Muscle layer of colon (tissue), 2 donors: ENCODE measurements at regions not wholly inside any gene's neighbourhood (a gene's known extent, or its start where the extent isn't known, plus 50 kb on each side); places are given as distances from the start of the nearest gene placed in this dataset.

Source experiments
- H3K27ac ChIP-seq: one replicate; pipeline ENCODE4 v1.7.0; 2013; ENCODE audit warnings: low read depth, mild to moderate bottlenecking, low read length, moderate library complexity
- H3K27me3 ChIP-seq, 2 donors: one replicate each; pipeline ENCODE4 v1.7.0; 2013; ENCODE audit warnings: low read length in 2 of 2, mild to moderate bottlenecking in 2 of 2; ENCODE audit not compliant: insufficient read depth in 2 of 2, control insufficient read depth in 1 of 2
- H3K36me3 ChIP-seq: one replicate; pipeline ENCODE4 v1.7.0; 2013; ENCODE audit warnings: mild to moderate bottlenecking, low read length; ENCODE audit not compliant: insufficient read depth
- H3K4me1 ChIP-seq: one replicate; pipeline ENCODE4 v1.7.0; 2013; ENCODE audit warnings: mild to moderate bottlenecking, low read length; ENCODE audit not compliant: insufficient read depth
- H3K4me3 ChIP-seq, 2 donors: one replicate each; pipeline ENCODE4 v1.7.0; 2013; ENCODE audit warnings: low read length in 2 of 2, low read depth in 1 of 2, mild to moderate bottlenecking in 1 of 2, moderate library complexity in 1 of 2
- H3K9ac ChIP-seq: one replicate; pipeline ENCODE4 v1.7.0; 2013; ENCODE audit warnings: low read length
- H3K9me3 ChIP-seq: one replicate; pipeline ENCODE4 v1.7.0; 2013; ENCODE audit warnings: mild to moderate bottlenecking, low read length
- donor health status: abdominal sarcoma.
- donor health status: Adenocarcinoma of cecum.

- H3K27me3 ChIP-seq, result no peaks in the 10 kb centered on the region
Observed at GRCh38 chr18:40957533-40958070, 997.4 kb upstream of the PIK3C3 start.

GRCh38 chr18:40956213-40956612 lies 998.8 kb upstream of the PIK3C3 start:
- Histone ChIP-seq H3K4me3 (no peak overlapping the region), H3K36me3 (no peaks in the 10 kb centered on the region), H3K27ac (no peak overlapping the region), H3K9me3 (no peaks in the 10 kb centered on the region), H3K4me1 (no peaks in the 10 kb centered on the region), H3K9ac (no peak overlapping the region), H3K27me3 (no peaks in the 10 kb centered on the region)

More at GRCh38 chr18:40957533-40958070, 997.4 kb upstream of the PIK3C3 start:
- Histone ChIP-seq H3K9me3 (no peaks in the 10 kb centered on the region), H3K9ac (no peak overlapping the region), H3K4me1 (no peaks in the 10 kb centered on the region), H3K36me3 (no peaks in the 10 kb centered on the region), H3K27ac (no peak overlapping the region), H3K4me3 (no peak overlapping the region)

- Histone ChIP-seq H3K9ac (no peak overlapping the region), H3K27ac (no peak overlapping the region), H3K27me3 (no peaks in the 10 kb centered on the region)
Observed at GRCh38 chr18:40955351-40955750, 999.7 kb upstream of the PIK3C3 start.

GRCh38 chr18:40949114-40949950 lies 1005.7 kb upstream of the PIK3C3 start:
- Histone ChIP-seq H3K9me3 (no peaks in the 10 kb centered on the region), H3K9ac (no peak overlapping the region), H3K36me3 (no peaks in the 10 kb centered on the region), H3K4me3 (no peak overlapping the region), H3K27me3 (no peaks in the 10 kb centered on the region), H3K27ac (no peak overlapping the region), H3K4me1 (no peaks in the 10 kb centered on the region)

More at GRCh38 chr18:40955351-40955750, 999.7 kb upstream of the PIK3C3 start:
- Histone ChIP-seq H3K4me3 (no peak overlapping the region), H3K4me1 (no peaks in the 10 kb centered on the region), H3K9me3 (no peaks in the 10 kb centered on the region), H3K36me3 (no peaks in the 10 kb centered on the region)

GRCh38 chr18:40944576-40944975 lies 1010.5 kb upstream of the PIK3C3 start:
- no peaks in the 10 kb centered on the region for H3K27me3 ChIP-seq
- H3K4me1 ChIP-seq, result no peaks in the 10 kb centered on the region
- no peaks in the 10 kb centered on the region for H3K36me3 ChIP-seq
- H3K4me3 ChIP-seq, result no peak overlapping the region
- H3K27ac ChIP-seq, result no peak overlapping the region
- H3K9ac ChIP-seq, result no peak overlapping the region
- H3K9me3 ChIP-seq, result no peaks in the 10 kb centered on the region

DNA sequence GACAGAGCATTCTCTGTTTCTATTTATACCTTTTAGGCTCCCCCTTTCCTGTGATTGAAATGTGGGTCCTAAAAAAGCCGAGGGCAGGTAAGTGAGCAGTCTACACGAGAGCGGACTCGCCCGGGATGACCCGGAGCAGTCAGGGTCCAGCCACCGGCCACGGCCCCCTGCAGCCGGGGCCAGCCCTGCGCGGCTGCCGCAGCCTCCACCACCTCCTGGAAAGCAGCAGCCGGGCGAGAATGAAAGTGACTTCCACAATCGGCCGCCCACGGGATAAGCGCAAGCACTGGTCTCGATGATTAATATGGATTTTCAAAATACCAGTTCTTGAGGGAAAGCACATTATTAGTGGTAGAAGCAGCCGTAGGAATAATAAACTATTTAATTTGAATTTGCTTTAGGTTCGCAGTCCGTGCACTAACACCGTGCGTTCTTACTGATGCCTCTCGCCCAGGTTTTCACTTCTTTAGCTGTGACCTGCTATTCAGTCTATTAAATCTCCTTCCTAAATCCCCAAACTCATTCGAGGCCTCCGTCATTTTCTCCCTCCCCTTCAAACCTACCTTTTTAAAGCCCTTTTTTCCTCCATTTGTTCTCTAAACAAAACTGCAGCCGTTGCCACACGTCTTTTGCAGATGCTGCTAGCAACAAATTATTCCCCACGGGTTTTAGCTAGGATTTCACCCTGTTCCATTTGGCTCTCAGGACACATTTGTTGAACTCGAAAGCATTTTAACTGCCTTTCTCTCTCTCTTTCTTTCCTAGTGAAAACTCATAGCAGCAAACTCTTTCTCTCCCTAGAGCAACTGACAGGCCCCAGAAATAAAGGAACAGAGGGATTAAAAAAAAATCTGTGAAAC lies 1015.1 kb upstream of the PIK3C3 start:
- Histone ChIP-seq H3K27me3 (no peaks in the 10 kb centered on the region), H3K9ac (no peak overlapping the region), H3K4me3 (no peak overlapping the region), H3K9me3 (no peaks in the 10 kb centered on the region), H3K4me1 (no peaks in the 10 kb centered on the region), H3K27ac (no peak overlapping the region), H3K36me3 (no peaks in the 10 kb centered on the region)

DNA sequence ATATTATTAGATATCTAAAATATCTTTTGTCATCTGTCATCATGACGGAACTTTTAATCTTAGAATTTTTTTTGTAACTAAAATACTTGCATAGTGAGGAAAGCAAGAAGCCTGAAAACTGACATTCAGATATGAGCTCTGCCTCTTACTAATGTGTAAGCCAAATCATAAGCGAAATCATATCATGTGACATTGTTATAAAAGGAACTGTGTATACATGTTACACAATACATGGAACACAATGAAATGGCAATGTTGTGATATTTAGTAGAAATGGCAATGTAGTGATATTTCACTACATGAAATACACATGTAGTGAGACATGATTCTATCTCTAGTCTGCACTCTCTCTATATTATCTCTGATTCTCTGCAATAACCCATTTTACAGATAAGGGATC lies 1016.4 kb upstream of the PIK3C3 start:
- H3K4me3 ChIP-seq, result no peak overlapping the region
- H3K36me3 ChIP-seq, result no peaks in the 10 kb centered on the region
- no peak overlapping the region for H3K27ac ChIP-seq
- no peaks in the 10 kb centered on the region for H3K9me3 ChIP-seq
- no peak overlapping the region for H3K9ac ChIP-seq
- H3K4me1 ChIP-seq, result no peaks in the 10 kb centered on the region
- H3K27me3 ChIP-seq, result no peaks in the 10 kb centered on the region

- no peaks in the 10 kb centered on the region for H3K27me3 ChIP-seq
- H3K4me1 ChIP-seq, result no peaks in the 10 kb centered on the region
- no peak overlapping the region for H3K27ac ChIP-seq
- H3K36me3 ChIP-seq, result no peaks in the 10 kb centered on the region
- no peak overlapping the region for H3K9ac ChIP-seq
- H3K9me3 ChIP-seq, result no peaks in the 10 kb centered on the region
- no peak overlapping the region for H3K4me3 ChIP-seq
Observed at GRCh38 chr18:40937386-40937785, 1017.6 kb upstream of the PIK3C3 start.

GRCh38 chr18:40935423-40935822 lies 1019.6 kb upstream of the PIK3C3 start:
- H3K4me3 ChIP-seq, result no peak overlapping the region
- no peaks in the 10 kb centered on the region for H3K36me3 ChIP-seq
- no peak overlapping the region for H3K27ac ChIP-seq
- no peaks in the 10 kb centered on the region for H3K27me3 ChIP-seq
- H3K4me1 ChIP-seq, result no peaks in the 10 kb centered on the region
- no peak overlapping the region for H3K9ac ChIP-seq
- H3K9me3 ChIP-seq, result no peaks in the 10 kb centered on the region

GRCh38 chr18:40932862-40933261 lies 1022.2 kb upstream of the PIK3C3 start:
- H3K27me3 ChIP-seq, result no peaks in the 10 kb centered on the region
- H3K9ac ChIP-seq, result no peak overlapping the region
- no peaks in the 10 kb centered on the region for H3K36me3 ChIP-seq
- H3K4me1 ChIP-seq, result no peaks in the 10 kb centered on the region
- no peak overlapping the region for H3K4me3 ChIP-seq
- H3K9me3 ChIP-seq, result no peaks in the 10 kb centered on the region
- no peak overlapping the region for H3K27ac ChIP-seq

GRCh38 chr18:40930211-40930882 lies 1024.7 kb upstream of the PIK3C3 start:
- Histone ChIP-seq H3K9ac (no peak overlapping the region), H3K27ac (no peak overlapping the region), H3K4me3 (no peak overlapping the region), H3K4me1 (no peaks in the 10 kb centered on the region), H3K27me3 (no peaks in the 10 kb centered on the region), H3K36me3 (no peaks in the 10 kb centered on the region), H3K9me3 (no peaks in the 10 kb centered on the region)
